Stimulated activated CD4-positive, alpha-beta T cell treated with anti-CD3 and anti-CD28 coated beads, TNF-alpha, amount 100 ng/mL, for 48 hours (primary cell): ENCODE measurements at regions not wholly inside any gene's neighbourhood (a gene's known extent, or its start where the extent isn't known, plus 50 kb on each side); places are given as distances from the start of the nearest gene placed in this dataset.
"Not testable (repeated sequence)": the region's sequence is repeated elsewhere in the genome, so short reads cannot be mapped to it uniquely, and the experiment has no call there.

Source experiments
- DNase-seq, 3 donors: peaks; one replicate each; pipeline ENCODE4 v3.0.0-alpha.2; 2020; ENCODE audit warnings: low read depth in 3 of 3

DNA sequence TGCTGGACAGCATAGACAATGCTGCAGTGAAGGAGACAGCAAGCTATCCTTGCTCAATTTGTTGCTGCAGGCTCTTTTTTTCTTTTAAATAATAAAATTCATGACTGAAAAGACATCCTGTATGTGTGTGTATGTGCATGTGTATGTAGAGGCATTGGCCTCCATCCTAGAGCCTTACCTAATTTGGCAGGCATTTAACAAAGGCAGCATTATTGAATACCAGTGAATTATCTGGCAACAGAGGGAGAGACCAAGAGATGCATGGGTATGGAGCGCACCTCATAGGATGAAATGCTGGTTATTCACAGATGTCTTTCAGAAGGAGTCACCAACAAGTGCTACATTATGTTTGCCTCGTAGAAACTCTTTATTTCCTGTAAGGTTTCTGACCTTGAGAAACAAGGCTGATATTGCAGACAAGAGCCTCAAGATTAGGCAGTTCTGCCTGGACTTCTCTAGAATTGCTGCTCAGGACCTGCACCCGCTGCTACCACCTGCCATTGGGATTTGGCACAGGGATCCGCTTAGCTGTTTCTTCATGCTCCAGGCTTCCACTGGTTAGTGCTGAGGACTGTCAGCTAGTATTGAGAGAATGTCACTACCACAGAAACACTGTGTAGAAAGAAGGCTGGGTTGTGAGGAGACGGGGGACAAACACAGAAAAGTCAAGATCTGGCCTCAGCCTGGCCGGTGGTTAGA, 247.7 kb upstream of the RFX3 start:
- DNase-seq, result no peak

DNA sequence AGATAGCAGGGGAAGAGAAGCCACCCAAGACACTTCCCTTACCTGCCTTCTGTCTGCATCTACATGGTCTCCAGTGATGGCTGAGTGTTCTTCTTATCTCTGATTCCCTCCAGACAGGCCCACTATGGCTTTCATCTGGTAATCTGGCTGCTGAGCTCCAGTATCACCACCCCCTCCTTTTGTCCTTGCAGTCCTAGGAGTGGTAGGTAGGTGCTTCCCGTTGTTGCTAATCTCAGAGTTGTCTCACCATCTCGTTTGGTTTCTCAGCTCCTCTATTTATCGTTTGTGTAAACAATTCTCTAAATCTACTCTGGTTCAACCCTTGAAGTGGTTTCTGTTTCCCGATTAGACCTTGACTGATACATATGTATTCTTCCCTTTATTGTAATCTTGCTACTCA, 243.8 kb upstream of the RFX3 start:
- no peak for DNase-seq

DNA sequence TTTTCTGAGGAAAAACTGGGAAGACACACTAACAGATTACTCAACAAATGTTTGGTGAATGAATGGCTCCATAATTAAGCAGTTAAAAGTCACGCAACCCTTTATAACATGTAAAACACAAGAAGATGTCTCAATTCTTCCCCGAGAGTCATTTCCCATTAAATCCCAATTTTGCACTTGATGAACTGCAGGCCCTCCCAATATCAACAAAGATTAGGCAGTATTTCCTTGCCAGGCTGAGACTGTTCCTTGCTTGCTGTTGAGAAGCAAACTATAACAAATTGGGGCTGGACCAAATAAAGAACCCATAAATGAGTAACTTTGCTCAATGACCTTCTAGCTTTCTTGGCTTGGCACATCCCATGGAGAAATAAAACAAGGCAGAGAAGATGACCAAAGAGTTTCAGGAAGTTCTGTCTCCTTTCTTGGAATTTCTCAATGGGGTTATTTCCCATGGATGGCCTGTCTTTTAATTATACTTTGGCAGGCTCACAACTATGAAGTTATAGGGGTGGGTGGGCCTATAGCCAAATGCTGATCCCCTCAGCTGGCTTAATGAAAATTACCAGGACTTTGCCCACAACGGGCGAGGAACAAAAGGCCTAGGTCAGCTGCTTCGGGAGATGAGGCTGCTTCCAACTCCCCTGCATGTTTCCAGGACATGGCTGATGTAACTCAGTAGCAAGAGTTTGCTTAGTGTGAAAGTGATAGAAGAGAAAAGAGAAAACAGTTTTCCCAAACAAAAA, 243.1 kb upstream of the RFX3 start:
- DNase-seq, result no peak

DNA sequence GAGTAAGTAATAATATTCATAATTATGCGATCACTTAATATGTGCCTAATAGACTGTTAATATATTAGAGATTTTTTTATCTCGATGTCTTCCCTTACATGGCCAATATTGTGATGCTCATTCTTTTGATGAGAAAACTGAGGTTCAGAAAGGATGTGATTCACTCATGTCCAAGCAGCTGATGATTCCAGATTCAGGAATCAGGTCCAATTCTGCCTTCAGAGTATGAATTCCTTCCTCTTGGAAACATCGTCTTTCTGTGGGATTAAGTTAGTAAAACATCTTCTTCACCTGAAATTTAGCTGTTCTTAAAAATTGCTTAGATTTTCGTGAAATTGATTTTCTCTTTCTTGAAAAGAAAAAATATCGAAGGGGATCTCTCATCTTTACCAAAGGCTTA, 242.5 kb upstream of the RFX3 start:
- DNase-seq, result no peak

DNA sequence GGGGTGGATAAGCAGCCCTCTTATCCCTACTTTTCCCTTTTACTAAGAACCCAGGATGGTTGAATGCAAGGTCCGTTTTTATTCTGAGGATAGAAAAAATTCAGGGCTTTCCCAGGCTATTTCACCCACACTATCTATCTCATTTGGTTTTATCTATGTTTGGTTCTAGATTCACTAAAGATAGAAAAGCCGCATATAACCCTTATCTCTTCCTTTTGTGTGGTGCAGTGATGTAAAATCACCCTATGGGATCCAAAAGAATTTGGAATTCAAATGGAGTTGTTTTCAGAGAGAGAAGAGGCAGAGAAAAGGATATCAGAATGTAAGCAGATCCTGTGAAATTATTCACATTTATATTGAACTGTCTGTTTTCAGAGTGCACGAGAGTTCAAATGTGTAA, 236.3 kb upstream of the RFX3 start:
- no peak for DNase-seq

DNA sequence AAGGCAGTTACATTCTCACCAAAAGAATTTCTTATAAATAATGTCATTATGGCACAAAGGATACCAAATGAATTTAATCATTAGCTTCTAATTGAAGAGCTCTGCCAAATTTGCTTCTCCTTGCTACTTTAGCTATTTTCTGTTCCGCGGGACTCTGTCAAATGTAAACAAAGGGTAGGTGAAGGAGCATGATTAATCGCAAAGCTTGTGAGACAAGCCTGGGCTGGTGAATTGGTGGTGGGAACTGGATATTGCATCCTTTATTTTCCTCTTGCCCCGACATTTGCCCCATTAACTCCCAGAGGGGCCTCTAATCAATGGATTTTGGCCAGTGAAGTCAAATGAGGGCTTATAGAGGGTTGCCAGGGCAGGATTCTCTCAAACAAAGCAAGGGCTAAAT, 234.2 kb upstream of the RFX3 start:
- DNase-seq, result no peak

DNA sequence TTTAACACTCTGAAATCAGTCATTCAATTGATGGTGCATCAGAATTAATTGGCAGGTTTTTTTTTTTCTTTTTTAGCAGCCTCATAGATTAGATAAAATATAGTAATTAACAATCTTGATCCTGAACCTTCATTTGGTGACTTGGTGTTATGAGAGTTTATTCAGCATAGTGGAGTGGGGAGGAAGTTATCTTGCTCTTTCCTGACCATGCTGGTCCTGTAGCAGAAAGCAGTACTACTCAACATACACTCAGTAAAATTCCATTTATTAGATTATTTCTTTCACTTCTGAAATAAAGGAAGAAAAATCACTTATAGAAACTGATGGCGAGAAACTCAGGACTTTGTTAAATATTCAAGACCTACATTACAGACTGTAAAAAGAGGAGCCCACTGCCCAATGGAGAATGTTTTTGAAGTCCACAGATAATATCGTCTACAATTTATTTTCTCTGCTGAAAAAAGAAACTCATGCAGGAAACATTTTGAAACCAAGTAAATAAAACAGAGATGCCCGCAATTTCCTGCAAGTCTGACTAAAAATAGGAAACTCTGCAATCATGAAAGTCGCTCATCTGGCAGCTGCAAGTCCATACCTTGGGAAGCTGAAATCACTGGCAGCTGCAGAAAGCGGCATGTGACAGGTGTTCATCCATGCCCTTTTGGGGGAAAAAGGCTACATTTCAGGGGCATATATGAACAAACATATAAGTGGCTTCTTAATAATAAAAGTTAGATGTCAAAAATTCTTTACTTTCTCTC, 233.2 kb upstream of the RFX3 start:
- no peak for DNase-seq

DNA sequence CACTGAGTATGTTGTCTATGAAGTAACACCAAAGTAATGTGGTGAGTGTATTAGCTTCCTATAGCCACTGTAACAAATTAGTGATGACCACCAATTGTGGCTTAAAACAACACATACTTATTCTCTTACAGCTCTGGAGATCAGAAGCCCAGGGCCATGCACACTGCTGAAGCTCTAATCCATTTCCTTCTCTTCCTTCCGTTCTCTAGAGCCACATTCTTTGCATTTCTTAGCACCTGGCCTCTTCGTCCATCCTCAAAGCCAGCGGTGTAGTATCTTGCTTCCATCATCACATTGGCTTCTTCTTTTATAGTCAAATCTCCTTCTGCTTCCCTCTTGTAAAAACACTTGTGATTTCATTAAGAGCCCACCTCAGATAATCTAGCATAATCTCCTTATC, 230.3 kb upstream of the RFX3 start:
- DNase-seq, result no peak

DNA sequence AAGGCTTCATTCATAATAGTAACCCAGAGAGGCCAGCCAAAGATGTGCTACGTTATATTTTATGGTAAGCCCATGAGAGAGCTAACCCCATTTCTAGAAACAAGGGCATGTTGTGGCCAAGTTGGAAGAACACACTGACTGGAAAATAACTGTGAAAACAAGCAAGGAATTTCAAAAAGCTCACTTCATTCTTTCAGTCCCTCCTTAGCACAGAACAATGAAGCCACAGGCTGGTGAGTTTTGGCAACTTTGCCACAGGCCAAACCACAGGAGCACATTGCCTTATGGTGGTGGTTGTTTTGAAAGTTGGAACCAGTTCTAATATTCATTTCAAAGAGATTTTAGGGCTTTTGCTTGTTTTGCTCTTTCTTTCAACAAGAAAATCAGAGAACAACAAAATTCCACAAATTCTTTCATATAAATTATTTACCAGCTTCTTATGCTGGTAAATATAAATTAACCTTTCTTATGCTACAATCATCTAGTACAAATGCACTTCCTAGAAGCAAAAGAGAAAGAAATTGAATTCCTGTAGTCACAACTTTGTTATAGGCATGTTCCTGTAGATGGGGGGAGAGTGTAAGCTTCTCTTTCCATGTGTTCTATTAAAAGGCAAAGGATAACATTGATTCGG, 225.4 kb upstream of the RFX3 start:
- no peak for DNase-seq

DNA sequence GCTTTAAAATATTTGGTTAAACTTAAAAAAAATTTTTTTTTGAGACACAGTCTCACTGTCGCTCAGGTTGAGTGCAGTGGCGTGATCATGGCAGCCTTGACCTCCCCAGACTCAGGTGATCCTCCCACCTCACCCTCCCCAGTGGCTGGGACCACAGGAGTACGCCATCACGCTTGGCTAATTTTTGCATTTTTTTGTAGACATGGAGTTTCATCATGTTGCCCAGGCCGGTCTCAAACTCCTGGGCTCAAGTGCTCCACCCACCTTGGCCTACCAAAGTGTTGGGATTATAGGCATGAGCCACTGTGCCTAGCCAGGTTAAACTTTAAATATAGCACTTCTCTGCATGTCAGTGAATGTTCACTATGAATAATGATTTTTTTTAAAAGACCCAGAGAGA, 224.5 kb upstream of the RFX3 start:
- DNase-seq, result no peak

DNA sequence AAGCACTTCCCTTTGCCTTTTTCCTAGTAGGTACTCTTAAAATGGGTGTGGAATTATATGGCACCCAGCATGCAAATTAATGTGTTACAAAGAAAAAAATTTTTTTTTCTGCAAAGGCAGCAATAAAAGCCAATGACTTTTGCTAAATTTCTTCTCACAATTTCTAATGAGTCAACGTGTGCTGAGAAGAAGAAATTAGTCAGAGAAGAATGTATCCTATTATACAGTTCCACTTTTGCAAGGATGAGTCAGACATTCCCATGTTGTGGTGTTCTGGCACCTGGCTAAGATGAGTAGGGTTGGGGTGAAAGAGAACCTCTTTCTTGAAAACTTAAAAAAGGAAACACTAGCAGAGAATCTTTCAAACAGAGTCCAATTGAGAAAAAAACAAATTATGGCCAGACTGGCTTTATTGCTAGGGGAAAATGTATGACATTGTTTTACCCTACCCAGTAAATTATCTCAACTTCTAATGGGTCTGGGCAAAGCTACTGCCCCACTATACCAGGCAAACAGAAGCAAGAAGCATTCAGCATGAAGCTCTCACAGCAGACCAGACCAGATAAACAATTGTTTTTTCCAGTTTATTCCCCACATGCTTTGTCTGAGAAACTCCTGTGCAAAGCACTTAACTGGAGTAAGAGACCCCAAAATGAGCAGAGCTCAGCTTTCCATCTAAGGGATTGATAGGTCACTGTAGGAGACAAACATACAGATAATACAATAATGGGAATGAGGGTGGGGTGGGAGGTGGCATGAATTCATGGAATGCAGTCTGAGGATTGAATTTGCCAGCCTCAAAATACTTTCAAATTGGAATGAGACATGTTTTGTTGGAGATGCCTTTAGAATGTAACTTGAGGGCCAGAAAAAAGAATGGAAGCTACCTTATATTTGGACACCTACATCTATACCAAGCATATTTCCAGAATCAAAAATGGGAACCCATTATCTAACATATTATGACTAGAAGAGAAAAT, 220.8 kb upstream of the RFX3 start:
- DNase-seq, result peak in 2 of 3 donors; percentile 27 to 31

DNA sequence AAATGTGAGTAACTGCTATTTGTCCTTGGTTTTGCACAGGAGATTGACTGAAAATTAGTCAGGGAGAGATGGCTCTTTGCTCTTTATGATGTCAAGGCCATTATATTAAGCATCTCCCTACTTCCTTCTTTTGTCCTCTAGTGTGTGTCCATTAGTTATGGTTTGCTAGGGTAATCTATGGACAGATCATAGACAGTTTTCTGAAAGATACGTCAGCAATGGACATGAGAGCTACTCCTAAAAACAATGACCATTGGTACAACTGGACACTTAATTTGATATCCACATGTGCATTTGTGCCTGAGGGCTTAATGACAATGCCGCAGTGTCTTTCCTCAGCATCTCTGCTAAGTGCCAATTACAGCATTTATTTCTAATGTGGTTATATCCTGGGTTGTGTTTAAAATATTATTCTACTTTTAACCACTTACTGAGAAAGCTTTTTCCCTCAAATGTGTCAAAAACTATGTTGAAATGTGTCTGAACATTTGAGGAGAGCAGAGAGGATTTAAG, 218.2 kb upstream of the RFX3 start:
- DNase-seq, result no peak

DNA sequence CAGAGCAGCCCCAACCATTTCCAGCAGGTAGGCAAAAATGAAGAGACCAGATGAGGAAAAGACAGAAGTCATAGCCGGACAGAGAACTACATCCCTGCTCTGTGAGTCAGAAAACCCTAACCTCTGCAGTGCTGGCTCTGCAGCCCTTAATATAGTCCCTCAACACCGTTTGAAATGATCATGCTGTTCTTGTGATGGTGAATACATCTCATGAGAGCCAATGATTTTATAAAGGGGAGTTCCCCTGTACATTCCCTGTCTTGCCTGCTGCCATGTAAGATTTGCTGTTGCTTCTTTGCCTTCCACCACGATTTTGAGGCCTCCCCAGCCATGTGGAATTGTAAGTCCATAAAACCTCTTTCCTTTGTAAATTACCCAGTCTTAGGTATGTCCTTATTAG, 216.8 kb upstream of the RFX3 start:
- no peak for DNase-seq

DNA sequence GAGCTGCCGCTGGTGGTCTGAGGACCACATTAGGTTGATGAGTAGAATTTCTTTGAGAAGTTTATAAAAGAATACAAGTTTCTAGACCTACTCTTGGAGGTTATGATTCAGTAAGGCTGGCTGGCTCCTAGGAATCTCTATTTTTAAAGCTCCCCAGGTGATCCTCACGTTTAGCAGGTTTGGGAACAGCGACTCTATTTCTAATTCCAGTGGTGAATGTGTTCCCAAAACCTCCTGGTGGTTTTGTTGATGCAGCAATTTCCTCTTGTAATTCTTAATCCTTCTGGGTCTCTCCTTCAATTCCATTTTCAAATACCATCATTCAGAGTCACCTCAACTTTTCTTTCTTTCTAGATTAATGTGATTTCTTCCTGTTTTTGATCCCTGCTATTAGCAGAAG, 215.9 kb upstream of the RFX3 start:
- DNase-seq, result no peak

DNA sequence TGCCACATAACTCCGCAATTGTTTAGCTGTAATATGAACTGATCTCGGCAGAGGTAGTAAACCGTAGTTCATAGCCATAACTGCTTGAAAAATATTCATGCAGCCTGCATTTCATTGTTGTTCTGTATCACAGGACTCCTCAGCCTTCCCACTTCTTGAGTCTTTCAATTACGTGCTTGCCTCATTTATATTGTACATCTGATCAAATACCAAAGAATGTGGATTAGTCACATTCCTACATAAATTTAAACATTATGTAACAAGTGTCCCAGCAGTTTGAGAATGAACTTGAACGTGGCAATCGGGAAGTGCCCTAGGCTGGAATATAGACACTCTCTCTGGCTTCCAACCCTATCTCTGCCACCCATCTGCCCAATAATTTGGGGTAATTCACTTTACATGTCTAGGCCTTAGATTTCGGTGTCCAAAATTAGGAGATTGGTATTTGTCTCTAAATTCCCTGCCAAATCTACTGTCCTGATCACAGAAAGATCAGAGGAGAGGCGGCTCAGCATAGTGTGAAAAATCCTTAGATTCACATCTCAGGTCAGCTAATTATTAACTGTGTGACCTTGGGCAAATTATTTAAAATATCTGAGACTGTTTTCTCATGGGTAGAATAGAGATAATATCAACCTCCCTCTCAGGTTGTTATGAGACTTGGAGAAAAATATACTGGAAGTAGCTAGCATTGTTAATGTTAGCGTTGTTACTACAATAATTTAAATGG, 215.1 kb upstream of the RFX3 start:
- DNase-seq, result no peak

DNA sequence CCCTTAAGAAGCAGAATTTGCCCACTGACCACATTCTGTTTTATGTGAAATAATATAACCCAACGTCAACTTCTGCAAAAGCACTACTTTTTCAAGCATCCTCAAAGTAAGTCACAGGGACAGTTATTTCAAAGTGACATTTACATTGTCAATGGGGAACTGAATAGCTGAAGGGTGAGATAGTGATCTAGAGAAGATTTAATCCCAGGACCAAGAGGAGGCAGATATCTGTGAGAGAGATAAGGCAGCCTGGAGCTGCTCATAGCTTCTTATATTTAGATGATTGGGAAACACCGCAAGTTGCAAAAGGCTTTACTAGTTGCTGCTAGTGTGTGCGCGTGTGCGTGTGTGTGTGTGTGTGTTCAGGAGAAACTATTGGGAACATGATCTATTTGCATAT, 210.4 kb upstream of the RFX3 start:
- DNase-seq, result no peak

DNA sequence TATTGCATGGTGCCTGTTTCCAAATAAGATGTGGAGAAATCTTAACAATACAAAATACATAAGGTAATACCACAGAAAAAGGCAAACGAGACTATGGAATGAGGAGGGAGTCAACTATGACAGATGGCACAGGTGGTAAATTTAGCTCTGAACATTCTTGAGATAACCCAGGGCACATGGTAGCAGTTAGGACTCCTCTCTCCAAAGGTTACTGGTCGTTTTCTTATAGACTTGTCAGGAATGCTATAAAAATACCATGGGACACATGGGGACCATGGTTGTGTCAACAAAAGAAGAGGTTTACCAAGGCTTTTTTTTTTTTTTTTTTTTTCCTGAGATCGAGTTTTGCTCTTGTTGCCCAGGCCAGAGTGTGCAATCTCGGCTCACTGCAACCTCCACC, 209.4 kb upstream of the RFX3 start:
- no peak for DNase-seq

DNA sequence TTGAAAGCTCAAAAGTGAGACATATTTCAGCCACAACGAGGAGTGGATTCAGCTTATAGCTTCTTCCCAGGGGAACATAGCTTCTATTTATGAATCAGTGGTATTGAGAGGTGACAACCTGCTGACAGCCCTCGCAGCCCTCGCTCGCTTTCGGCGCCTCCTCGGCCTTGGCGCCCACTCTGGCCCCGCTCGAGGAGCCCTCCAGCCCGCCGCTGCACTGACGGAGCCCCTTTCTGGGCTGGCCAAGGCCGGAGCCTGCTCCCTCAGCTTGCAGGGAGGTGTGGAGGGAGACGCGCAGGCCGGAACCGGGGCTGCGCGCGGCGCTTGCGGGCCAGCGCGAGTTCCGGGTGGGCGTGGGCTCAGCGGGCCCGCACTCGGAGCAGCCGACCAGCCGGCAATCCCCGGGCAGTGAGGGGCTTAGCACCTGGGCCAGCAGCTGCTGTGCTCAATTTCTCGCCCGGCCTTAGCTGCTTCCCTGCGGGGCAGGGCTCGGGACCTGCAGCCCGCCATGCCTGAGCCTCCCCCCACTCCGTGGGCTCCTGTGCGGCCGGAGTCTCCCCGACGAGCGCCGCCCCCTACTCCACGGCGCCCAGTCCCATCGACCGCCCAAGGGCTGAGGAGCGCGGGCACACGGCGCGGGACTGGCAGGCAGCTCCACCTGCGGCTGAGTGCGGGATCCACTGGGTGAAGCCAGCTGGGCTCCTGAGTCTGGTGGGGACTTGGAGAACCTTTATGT, 207.9 kb upstream of the RFX3 start:
- not testable (repeated sequence) for DNase-seq

DNA sequence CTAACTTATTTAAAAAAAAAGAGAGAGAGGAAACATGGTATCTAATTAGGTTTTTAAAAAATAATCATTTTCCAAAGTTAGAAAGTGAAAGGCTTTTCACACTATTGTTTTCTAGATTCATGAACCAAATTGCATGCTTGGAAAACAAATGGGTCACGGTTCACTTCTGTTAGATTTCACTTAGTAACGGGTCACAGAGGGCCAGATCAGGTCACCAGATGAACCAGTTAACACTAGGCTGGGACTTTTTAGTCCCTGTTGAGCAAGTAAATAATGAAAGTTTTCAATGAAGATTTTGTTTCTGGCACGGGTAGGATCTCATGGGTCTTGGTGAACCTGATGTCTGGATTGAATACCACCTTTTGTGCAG, 207.2 kb upstream of the RFX3 start:
- DNase-seq, result no peak
